Breast epithelium (tissue), 3 donors: ENCODE measurements at regions not wholly inside any gene's neighbourhood (a gene's known extent, or its start where the extent isn't known, plus 50 kb on each side); places are given as distances from the start of the nearest gene placed in this dataset.

Source experiments
- CTCF ChIP-seq, 3 donors: fragments of 450-650 bp; IDR thresholded peaks; one replicate each; pipeline ENCODE4 v1.5.1; 2016 to 2017; ENCODE audit warnings: antibody characterized with exemption in 3 of 3, mild to moderate bottlenecking in 3 of 3, moderate library complexity in 3 of 3
- POLR2A ChIP-seq: fragments of 450-650 bp; IDR thresholded peaks from one replicate; pipeline ENCODE4 v1.6.1; 2016; ENCODE audit warnings: antibody characterized with exemption, mild to moderate bottlenecking, moderate library complexity

- no peak for TF ChIP-seq CTCF (IDR thresholded peaks at IDR 0.05)
- TF ChIP-seq POLR2A = no peak
These were observed 163.1 kb upstream of the PTCH1 start for GRCh38 chr9:95679874-95680273.
